ENCODE measurements at regions not wholly inside any gene's neighbourhood (a gene's known extent, or its start where the extent isn't known, plus 50 kb on each side); places are given as distances from the start of the nearest gene placed in this dataset.

DNA sequence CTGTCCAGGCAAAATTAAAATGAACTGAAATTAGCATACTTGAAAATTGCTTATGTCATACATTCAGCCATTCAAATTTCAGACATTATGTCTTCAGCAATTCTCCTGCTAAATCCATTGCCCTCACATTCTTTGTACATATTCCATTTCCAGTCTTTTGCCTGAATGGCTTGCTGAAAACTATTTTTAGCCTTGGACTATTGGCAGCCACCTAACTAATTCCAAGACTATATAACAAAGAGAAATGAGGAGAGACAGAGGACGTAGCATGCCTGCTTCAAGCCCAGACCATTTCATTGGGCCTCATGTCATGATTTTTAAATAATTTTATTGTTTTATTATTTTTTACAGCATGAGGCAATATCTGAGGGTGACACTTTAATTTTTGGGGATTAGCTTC is 100.3 kb downstream of the MRPS30 start (continued):
- TF ChIP-seq, protein P1, sequence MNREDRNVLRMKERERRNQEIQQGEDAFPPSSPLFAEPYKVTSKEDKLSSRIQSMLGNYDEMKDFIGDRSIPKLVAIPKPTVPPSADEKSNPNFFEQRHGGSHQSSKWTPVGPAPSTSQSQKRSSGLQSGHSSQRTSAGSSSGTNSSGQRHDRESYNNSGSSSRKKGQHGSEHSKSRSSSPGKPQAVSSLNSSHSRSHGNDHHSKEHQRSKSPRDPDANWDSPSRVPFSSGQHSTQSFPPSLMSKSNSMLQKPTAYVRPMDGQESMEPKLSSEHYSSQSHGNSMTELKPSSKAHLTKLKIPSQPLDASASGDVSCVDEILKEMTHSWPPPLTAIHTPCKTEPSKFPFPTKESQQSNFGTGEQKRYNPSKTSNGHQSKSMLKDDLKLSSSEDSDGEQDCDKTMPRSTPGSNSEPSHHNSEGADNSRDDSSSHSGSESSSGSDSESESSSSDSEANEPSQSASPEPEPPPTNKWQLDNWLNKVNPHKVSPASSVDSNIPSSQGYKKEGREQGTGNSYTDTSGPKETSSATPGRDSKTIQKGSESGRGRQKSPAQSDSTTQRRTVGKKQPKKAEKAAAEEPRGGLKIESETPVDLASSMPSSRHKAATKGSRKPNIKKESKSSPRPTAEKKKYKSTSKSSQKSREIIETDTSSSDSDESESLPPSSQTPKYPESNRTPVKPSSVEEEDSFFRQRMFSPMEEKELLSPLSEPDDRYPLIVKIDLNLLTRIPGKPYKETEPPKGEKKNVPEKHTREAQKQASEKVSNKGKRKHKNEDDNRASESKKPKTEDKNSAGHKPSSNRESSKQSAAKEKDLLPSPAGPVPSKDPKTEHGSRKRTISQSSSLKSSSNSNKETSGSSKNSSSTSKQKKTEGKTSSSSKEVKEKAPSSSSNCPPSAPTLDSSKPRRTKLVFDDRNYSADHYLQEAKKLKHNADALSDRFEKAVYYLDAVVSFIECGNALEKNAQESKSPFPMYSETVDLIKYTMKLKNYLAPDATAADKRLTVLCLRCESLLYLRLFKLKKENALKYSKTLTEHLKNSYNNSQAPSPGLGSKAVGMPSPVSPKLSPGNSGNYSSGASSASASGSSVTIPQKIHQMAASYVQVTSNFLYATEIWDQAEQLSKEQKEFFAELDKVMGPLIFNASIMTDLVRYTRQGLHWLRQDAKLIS (CRISPR knock-in tag; IDR thresholded peaks at IDR 0.05; ENCODE audit: borderline replicate concordance): no peak
- TF ChIP-seq, protein P2, sequence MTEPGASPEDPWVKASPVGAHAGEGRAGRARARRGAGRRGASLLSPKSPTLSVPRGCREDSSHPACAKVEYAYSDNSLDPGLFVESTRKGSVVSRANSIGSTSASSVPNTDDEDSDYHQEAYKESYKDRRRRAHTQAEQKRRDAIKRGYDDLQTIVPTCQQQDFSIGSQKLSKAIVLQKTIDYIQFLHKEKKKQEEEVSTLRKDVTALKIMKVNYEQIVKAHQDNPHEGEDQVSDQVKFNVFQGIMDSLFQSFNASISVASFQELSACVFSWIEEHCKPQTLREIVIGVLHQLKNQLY (CRISPR knock-in tag; IDR thresholded peaks at IDR 0.05): no peak
- no peak for TF ChIP-seq SOX15 (CRISPR knock-in tag; IDR thresholded peaks at IDR 0.05)
- no peak for TF ChIP-seq NFE2L1 (CRISPR knock-in tag; IDR thresholded peaks at IDR 0.05)
- TF ChIP-seq MYBL2 (CRISPR knock-in tag; IDR thresholded peaks at IDR 0.05): no peak
- no peak for TF ChIP-seq ELF4 (CRISPR knock-in tag; IDR thresholded peaks at IDR 0.05; ENCODE audit: low read depth)
- TF ChIP-seq GRHL2 (CRISPR knock-in tag; IDR thresholded peaks at IDR 0.05; ENCODE audit: insufficient replicate concordance, severe bottlenecking): no peak
- TF ChIP-seq FOXK1 (CRISPR knock-in tag; IDR thresholded peaks at IDR 0.05): no peak
- TF ChIP-seq, protein P3, sequence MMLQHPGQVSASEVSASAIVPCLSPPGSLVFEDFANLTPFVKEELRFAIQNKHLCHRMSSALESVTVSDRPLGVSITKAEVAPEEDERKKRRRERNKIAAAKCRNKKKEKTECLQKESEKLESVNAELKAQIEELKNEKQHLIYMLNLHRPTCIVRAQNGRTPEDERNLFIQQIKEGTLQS (CRISPR knock-in tag; conservative IDR thresholded peaks at IDR 0.05): no peak
- TF ChIP-seq, protein P4, sequence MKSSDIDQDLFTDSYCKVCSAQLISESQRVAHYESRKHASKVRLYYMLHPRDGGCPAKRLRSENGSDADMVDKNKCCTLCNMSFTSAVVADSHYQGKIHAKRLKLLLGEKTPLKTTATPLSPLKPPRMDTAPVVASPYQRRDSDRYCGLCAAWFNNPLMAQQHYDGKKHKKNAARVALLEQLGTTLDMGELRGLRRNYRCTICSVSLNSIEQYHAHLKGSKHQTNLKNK (CRISPR knock-in tag; IDR thresholded peaks at IDR 0.05): no peak

DNA sequence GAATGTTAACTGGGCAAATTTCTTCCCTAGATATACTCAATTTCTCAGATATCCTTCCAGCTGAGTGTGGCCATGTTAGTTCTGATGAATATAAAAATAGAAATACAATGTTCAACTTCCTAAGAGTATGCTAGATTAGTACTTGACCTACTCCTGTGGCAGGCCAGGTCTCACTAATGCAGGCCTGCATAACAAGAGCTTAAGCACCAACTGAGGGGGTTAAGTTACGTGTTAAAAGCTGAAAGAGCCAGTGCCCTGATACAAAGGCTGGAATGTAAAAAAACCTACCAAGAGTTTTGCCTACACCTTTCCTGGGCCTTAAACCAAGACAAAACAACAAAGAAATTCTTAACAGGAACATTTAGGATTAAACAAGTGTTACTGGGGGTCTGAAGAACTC is 102.8 kb downstream of the MRPS30 start:
- no peaks in the 10 kb centered on the region for H3K36me3 Mint-ChIP-seq
- 0 out of 2 replicates have a peak, but pooled peaks cover 4% of the 10 kb centered on the region for H3K9me3 Mint-ChIP-seq
- ATAC-seq: peak; percentile 95
- H3K4me3 Mint-ChIP-seq: no peak overlapping the region
- CTCF ChIA-PET: no interaction called here
- no peaks in the 10 kb centered on the region for H3K27me3 Mint-ChIP-seq (ENCODE audit: low read depth)
- peak overlapping the region; percentile 92 for H3K27ac Mint-ChIP-seq
- DNase-seq (ENCODE audit: low spot score): no peak
- TF ChIP-seq, protein P5, sequence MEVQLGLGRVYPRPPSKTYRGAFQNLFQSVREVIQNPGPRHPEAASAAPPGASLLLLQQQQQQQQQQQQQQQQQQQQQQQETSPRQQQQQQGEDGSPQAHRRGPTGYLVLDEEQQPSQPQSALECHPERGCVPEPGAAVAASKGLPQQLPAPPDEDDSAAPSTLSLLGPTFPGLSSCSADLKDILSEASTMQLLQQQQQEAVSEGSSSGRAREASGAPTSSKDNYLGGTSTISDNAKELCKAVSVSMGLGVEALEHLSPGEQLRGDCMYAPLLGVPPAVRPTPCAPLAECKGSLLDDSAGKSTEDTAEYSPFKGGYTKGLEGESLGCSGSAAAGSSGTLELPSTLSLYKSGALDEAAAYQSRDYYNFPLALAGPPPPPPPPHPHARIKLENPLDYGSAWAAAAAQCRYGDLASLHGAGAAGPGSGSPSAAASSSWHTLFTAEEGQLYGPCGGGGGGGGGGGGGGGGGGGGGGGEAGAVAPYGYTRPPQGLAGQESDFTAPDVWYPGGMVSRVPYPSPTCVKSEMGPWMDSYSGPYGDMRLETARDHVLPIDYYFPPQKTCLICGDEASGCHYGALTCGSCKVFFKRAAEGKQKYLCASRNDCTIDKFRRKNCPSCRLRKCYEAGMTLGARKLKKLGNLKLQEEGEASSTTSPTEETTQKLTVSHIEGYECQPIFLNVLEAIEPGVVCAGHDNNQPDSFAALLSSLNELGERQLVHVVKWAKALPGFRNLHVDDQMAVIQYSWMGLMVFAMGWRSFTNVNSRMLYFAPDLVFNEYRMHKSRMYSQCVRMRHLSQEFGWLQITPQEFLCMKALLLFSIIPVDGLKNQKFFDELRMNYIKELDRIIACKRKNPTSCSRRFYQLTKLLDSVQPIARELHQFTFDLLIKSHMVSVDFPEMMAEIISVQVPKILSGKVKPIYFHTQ (CRISPR knock-in tag; IDR thresholded peaks at IDR 0.05): no peak
- TF ChIP-seq, protein P6, sequence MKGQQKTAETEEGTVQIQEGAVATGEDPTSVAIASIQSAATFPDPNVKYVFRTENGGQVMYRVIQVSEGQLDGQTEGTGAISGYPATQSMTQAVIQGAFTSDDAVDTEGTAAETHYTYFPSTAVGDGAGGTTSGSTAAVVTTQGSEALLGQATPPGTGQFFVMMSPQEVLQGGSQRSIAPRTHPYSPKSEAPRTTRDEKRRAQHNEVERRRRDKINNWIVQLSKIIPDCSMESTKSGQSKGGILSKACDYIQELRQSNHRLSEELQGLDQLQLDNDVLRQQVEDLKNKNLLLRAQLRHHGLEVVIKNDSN (CRISPR knock-in tag; IDR thresholded peaks at IDR 0.05): no peak
- TF ChIP-seq, protein P7, sequence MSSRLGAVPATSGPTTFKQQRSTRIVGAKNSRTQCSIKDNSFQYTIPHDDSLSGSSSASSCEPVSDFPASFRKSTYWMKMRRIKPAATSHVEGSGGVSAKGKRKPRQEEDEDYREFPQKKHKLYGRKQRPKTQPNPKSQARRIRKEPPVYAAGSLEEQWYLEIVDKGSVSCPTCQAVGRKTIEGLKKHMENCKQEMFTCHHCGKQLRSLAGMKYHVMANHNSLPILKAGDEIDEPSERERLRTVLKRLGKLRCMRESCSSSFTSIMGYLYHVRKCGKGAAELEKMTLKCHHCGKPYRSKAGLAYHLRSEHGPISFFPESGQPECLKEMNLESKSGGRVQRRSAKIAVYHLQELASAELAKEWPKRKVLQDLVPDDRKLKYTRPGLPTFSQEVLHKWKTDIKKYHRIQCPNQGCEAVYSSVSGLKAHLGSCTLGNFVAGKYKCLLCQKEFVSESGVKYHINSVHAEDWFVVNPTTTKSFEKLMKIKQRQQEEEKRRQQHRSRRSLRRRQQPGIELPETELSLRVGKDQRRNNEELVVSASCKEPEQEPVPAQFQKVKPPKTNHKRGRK (CRISPR knock-in tag; IDR thresholded peaks at IDR 0.05; ENCODE audit: borderline replicate concordance): no peak
- peak; percentile 52; the same call in 1 of the 2 replicates for TF ChIP-seq ZNF121 (CRISPR knock-in tag; IDR thresholded peaks at IDR 0.05)
- TF ChIP-seq, protein P4 (CRISPR knock-in tag; IDR thresholded peaks at IDR 0.05): no peak
- TF ChIP-seq, protein P8, sequence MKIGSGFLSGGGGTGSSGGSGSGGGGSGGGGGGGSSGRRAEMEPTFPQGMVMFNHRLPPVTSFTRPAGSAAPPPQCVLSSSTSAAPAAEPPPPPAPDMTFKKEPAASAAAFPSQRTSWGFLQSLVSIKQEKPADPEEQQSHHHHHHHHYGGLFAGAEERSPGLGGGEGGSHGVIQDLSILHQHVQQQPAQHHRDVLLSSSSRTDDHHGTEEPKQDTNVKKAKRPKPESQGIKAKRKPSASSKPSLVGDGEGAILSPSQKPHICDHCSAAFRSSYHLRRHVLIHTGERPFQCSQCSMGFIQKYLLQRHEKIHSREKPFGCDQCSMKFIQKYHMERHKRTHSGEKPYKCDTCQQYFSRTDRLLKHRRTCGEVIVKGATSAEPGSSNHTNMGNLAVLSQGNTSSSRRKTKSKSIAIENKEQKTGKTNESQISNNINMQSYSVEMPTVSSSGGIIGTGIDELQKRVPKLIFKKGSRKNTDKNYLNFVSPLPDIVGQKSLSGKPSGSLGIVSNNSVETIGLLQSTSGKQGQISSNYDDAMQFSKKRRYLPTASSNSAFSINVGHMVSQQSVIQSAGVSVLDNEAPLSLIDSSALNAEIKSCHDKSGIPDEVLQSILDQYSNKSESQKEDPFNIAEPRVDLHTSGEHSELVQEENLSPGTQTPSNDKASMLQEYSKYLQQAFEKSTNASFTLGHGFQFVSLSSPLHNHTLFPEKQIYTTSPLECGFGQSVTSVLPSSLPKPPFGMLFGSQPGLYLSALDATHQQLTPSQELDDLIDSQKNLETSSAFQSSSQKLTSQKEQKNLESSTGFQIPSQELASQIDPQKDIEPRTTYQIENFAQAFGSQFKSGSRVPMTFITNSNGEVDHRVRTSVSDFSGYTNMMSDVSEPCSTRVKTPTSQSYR (CRISPR knock-in tag; IDR thresholded peaks at IDR 0.05): no peak
- no peak for TF ChIP-seq FOXP1 (CRISPR knock-in tag; IDR thresholded peaks at IDR 0.05; ENCODE audit: borderline replicate concordance)
- POLR2A ChIA-PET: interaction anchor here (0.6 kb wide), 1 partner anchor 956 kb away, joined by 3 read pairs; no protein-coding TSS in a partner anchor
- H3K4me1 Mint-ChIP-seq: peaks cover 29% of the 10 kb centered on the region

All from WTC11 (cell line).